Gastrocnemius medialis (tissue), 4 donors: ENCODE measurements at regions not wholly inside any gene's neighbourhood (a gene's known extent, or its start where the extent isn't known, plus 50 kb on each side); places are given as distances from the start of the nearest gene placed in this dataset.
A peak's percentile ranks its signal among the peaks of the same experiment; 100 is the strongest.

Experiments
- ATAC-seq, 2 donors: fragments of 150-250 bp; one replicate each; pipeline ENCODE4 v1.9.1; 2016
- DNase-seq, 2 donors: peaks; one replicate each; pipeline ENCODE4 v3.0.0-alpha.2; 2019
- H3K27ac ChIP-seq, 4 donors: fragments of 200-600 bp; sonication (generic); 1 replicate in 1 of 4; 2 replicates in 3 of 4; pipeline ENCODE4 v1.5.1; 2016 to 2018; ENCODE audit warnings: mild to moderate bottlenecking in 2 of 4, moderate library complexity in 1 of 4
- H3K27me3 ChIP-seq, 3 donors: fragments of 200-600 bp; sonication (generic) in 2 of 3; 1 replicate in 1 of 3; 2 replicates in 2 of 3; pipeline versions ENCODE4 v1.5.1 to v1.6.0; 2016 to 2019; ENCODE audit warnings: mild to moderate bottlenecking in 1 of 3, moderate library complexity in 1 of 3
- H3K36me3 ChIP-seq, 2 donors: fragments of 200-600 bp; sonication (generic) in 1 of 2; one replicate each; pipeline ENCODE4 v1.5.1; 2017 to 2018
- H3K4me1 ChIP-seq, 2 donors: fragments of 200-600 bp; sonication (generic) in 1 of 2; one replicate each; pipeline ENCODE4 v1.5.1; 2016 to 2017; ENCODE audit warnings: mild to moderate bottlenecking in 2 of 2
- H3K4me3 ChIP-seq, 4 donors: fragments of 200-600 bp; sonication (generic) in 3 of 4; 1 replicate in 1 of 4; 2 replicates in 3 of 4; pipeline ENCODE4 v1.5.1; 2016 to 2019; ENCODE audit warnings: mild to moderate bottlenecking in 2 of 4
- H3K9me3 ChIP-seq, 3 donors: fragments of 200-600 bp; sonication (generic) in 2 of 3; 1 replicate in 1 of 3; 2 replicates in 2 of 3; pipeline ENCODE4 v1.5.1; 2016 to 2019
- POLR2A ChIP-seq, 2 donors: fragments of 450-650 bp; IDR thresholded peaks; one replicate each; pipeline ENCODE4 v1.6.1; 2017; ENCODE audit warnings: antibody characterized with exemption in 2 of 2, mild to moderate bottlenecking in 2 of 2, moderate library complexity in 2 of 2
- in situ Hi-C, 4 donors: fragments of 200-750 bp; cut with MboI; loops; one replicate each; pipeline versions ENCODE4 v1.15.0 to v1.8.0; 2017; ENCODE audit warnings: low sequenced_read_pairs in 4 of 4
- intact Hi-C: fragments of 100-400 bp; cut with DNase I; formaldehyde crosslinking; loops from one replicate; pipeline ENCODE4 v1.15.1; 2023; ENCODE audit warnings: low total_unique reads
- TF ChIP-seq, protein P1 (sequence below), 5 experiments: fragments of 450-650 bp in 3 of 5; fragments of 200-600 bp in 2 of 5; sonication (generic) in 2 of 5; IDR thresholded peaks in 4 of 5; conservative IDR thresholded peaks in 1 of 5; 1 replicate in 4 of 5; 2 replicates in 1 of 5; pipeline ENCODE4 v1.5.1; 2016 to 2019; ENCODE audit warnings: antibody characterized with exemption in 5 of 5, mild to moderate bottlenecking in 3 of 5, moderate library complexity in 3 of 5

DNA sequence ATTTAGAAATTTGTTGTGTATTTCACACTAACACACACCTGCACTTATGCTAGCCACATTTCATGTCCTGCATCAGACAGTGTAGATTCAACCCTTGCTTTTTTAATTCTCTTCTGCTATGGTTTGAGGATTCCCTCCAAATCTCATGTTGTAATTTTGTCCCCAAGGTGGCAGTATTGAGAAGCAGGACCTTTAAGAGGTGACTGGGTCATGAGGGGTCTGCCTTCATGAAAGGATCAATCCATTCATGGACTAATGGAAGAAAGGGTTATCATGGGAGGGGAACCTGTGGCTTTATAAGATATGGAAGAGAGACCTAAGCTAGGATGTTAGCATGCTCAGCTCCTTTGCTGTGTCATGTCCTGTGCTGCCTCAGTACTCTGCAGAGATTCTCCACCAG is 1032.2 kb downstream of the CDH11 start:
- no peaks in the 10 kb centered on the region for H3K27me3 ChIP-seq
- H3K4me1 ChIP-seq = no peaks in the 10 kb centered on the region
- ATAC-seq (no peak), DNase-seq (no peak)
- H3K9me3 ChIP-seq = no peaks in the 10 kb centered on the region
- TF ChIP-seq POLR2A (IDR thresholded peaks at IDR 0.05) = no peak
- TF ChIP-seq, protein P1, sequence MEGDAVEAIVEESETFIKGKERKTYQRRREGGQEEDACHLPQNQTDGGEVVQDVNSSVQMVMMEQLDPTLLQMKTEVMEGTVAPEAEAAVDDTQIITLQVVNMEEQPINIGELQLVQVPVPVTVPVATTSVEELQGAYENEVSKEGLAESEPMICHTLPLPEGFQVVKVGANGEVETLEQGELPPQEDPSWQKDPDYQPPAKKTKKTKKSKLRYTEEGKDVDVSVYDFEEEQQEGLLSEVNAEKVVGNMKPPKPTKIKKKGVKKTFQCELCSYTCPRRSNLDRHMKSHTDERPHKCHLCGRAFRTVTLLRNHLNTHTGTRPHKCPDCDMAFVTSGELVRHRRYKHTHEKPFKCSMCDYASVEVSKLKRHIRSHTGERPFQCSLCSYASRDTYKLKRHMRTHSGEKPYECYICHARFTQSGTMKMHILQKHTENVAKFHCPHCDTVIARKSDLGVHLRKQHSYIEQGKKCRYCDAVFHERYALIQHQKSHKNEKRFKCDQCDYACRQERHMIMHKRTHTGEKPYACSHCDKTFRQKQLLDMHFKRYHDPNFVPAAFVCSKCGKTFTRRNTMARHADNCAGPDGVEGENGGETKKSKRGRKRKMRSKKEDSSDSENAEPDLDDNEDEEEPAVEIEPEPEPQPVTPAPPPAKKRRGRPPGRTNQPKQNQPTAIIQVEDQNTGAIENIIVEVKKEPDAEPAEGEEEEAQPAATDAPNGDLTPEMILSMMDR (IDR thresholded peaks at IDR 0.05 in 4 of 5, conservative IDR thresholded peaks at IDR 0.05 in 1 of 5) = peak in 3 of 5 experiments; percentile 24 to 39 (median 25)
- H3K27ac ChIP-seq = no peak overlapping the region
- H3K4me3 ChIP-seq = no peak overlapping the region
- H3K36me3 ChIP-seq = no peaks in the 10 kb centered on the region
- intact Hi-C loops = no loop called here
- in situ Hi-C loops = loop anchor here in 1 of 4 donors (25.0 kb wide), 1 partner anchor 1023 kb away; the partner anchor contains the start of gene CDH11

DNA sequence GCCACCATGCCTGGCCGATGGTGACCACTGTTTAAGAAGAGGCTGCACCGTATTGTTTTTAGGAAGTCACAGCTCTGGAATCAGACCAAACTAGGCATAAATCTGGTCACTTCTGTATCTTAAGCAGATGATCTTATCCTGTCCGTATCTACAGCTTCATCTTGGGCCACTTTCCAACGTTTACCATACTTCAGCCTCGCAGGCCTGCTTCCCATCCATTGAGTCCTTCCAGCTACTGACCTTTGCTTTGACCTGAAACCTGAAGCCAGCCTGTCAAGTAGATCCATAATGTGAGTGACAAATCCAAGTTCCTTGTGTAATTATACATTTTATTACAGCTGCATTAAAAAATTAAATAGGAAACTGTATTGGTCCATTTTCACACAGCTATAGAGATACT is 1033.0 kb downstream of the CDH11 start:
- no peaks in the 10 kb centered on the region for H3K9me3 ChIP-seq
- TF ChIP-seq, protein P1 (IDR thresholded peaks at IDR 0.05 in 4 of 5, conservative IDR thresholded peaks at IDR 0.05 in 1 of 5) = no peak
- no peak for TF ChIP-seq POLR2A (IDR thresholded peaks at IDR 0.05)
- ATAC-seq (no peak), DNase-seq (no peak)
- H3K4me1 ChIP-seq = no peaks in the 10 kb centered on the region
- no peaks in the 10 kb centered on the region for H3K36me3 ChIP-seq
- in situ Hi-C loops (loop anchor here in 1 of 4 donors (25.0 kb wide), 1 partner anchor 1023 kb away; the partner anchor contains the start of gene CDH11), intact Hi-C loops (no loop called here)
- H3K4me3 ChIP-seq = no peak overlapping the region
- no peaks in the 10 kb centered on the region for H3K27me3 ChIP-seq
- no peak overlapping the region for H3K27ac ChIP-seq

DNA sequence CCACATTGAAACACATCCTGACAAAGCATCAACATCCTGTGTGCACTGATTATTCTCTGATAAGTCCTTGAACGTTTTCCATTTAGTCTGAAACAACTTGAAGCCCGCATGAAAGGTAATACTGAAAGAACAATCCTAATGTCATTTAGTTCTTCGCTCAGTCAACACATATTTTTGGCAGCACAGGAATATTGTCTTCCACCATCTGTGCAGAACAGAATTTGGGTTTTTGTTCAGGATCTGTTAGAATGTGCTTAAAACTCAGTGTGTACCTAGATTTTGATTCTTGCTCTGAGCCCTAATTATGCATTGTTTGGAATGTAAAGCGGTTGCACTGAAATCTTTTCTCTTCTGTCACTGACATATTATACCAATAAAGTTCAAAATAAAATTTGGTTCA is 1036.6 kb downstream of the CDH11 start:
- Histone ChIP-seq H3K4me3 (no peak overlapping the region), H3K27me3 (no peaks in the 10 kb centered on the region), H3K4me1 (no peaks in the 10 kb centered on the region), H3K36me3 (no peaks in the 10 kb centered on the region), H3K27ac (no peak overlapping the region), H3K9me3 (no peaks in the 10 kb centered on the region)
- TF ChIP-seq, protein P1 (IDR thresholded peaks at IDR 0.05 in 4 of 5, conservative IDR thresholded peaks at IDR 0.05 in 1 of 5) = no peak
- TF ChIP-seq POLR2A (IDR thresholded peaks at IDR 0.05) = no peak
- DNase-seq = no peak
- intact Hi-C loops = no loop called here
- in situ Hi-C loops = loop anchor here in 1 of 4 donors (25.0 kb wide), 1 partner anchor 1027 kb away; the partner anchor contains the start of gene CDH11
- no peak for ATAC-seq

DNA sequence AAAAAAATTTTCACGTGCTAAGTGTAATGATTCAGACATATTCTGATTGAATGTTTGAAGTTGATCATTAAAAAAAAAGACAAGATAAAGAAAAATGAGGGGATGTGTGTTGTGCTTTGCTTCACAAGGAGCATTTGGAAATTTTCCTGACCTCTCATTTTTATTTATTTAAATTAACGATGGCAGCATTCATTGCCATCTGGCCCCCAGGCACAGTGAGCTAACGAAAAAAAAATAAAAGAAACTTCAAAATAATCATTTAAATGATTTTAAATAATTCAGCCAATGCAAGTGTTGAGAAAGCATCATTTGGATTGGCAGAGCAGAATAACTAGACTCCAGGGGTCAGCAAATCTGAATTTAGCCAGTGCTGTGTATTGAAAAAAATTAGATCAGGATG is 1037.2 kb downstream of the CDH11 start:
- TF ChIP-seq, protein P1 (IDR thresholded peaks at IDR 0.05 in 4 of 5, conservative IDR thresholded peaks at IDR 0.05 in 1 of 5) = no peak
- no peak for TF ChIP-seq POLR2A (IDR thresholded peaks at IDR 0.05)
- H3K4me3 ChIP-seq = no peak overlapping the region
- no peaks in the 10 kb centered on the region for H3K27me3 ChIP-seq
- in situ Hi-C loops = loop anchor here in 1 of 4 donors (25.0 kb wide), 1 partner anchor 1028 kb away; the partner anchor contains the start of gene CDH11
- no peaks in the 10 kb centered on the region for H3K4me1 ChIP-seq
- DNase-seq (no peak), ATAC-seq (no peak)
- no peaks in the 10 kb centered on the region for H3K9me3 ChIP-seq
- no peak overlapping the region for H3K27ac ChIP-seq
- H3K36me3 ChIP-seq = no peaks in the 10 kb centered on the region
- intact Hi-C loops = no loop called here
